Neuronal stem cell (in vitro differentiated cells): ENCODE measurements at regions not wholly inside any gene's neighbourhood (a gene's known extent, or its start where the extent isn't known, plus 50 kb on each side); places are given as distances from the start of the nearest gene placed in this dataset.
A peak's percentile ranks its signal among the peaks of the same experiment; 100 is the strongest.

Source experiments
- DNase-seq: peaks from one replicate; pipeline ENCODE4 v3.0.0-alpha.2; 2013; ENCODE audit warnings: low spot score
- H2AFZ ChIP-seq: one replicate; pipeline ENCODE4 v1.6.1; 2013; ENCODE audit warnings: mild to moderate bottlenecking, low read length, inconsistent platforms
- H2AK5ac ChIP-seq: 2 replicates; pipeline ENCODE4 v1.6.1; 2013; ENCODE audit warnings: low read depth, mild to moderate bottlenecking, inconsistent platforms, low read length, moderate library complexity, mixed read lengths
- H2BK120ac ChIP-seq: 2 replicates; pipeline ENCODE4 v1.6.1; 2013; ENCODE audit warnings: low read depth, mild to moderate bottlenecking, inconsistent platforms, low read length, moderate library complexity, mixed read lengths
- H2BK12ac ChIP-seq: one replicate; pipeline ENCODE4 v1.6.1; 2013; ENCODE audit warnings: low read length, inconsistent platforms
- H2BK15ac ChIP-seq: 2 replicates; pipeline ENCODE4 v1.6.1; 2013; ENCODE audit warnings: mild to moderate bottlenecking, low read length, inconsistent platforms, mixed read lengths
- H2BK5ac ChIP-seq: one replicate; pipeline ENCODE4 v1.6.1; 2013; ENCODE audit warnings: inconsistent platforms, mild to moderate bottlenecking, low read length, moderate library complexity
- H3K14ac ChIP-seq: one replicate; pipeline ENCODE4 v1.6.1; 2013; ENCODE audit warnings: low read length, inconsistent platforms
- H3K18ac ChIP-seq: 2 replicates; pipeline ENCODE4 v1.6.1; 2013; ENCODE audit warnings: low read length, inconsistent platforms
- H3K23ac ChIP-seq: 2 replicates; pipeline ENCODE4 v1.6.1; 2013; ENCODE audit warnings: low read depth, mild to moderate bottlenecking, mixed read lengths, low read length, inconsistent platforms; ENCODE audit not compliant: poor library complexity
- H3K27ac ChIP-seq: replicated peaks from 3 replicates; pipeline ENCODE4 v1.5.1; 2013; ENCODE audit warnings: low read length, inconsistent platforms
- H3K27me3 ChIP-seq, 3 experiments: 2 replicates each; pipeline ENCODE4 v1.6.1; 2013; ENCODE audit warnings: low read length in 3 of 3, mild to moderate bottlenecking in 2 of 3, inconsistent platforms in 1 of 3, low read depth in 1 of 3, mixed read lengths in 1 of 3, moderate library complexity in 1 of 3; ENCODE audit not compliant: control insufficient read depth in 3 of 3, insufficient read depth in 3 of 3
- H3K36me3 ChIP-seq, 2 donors: replicated peaks in 1 of 2; 2 replicates each; pipeline ENCODE4 v1.6.1; 2013; ENCODE audit warnings: low read length in 2 of 2; ENCODE audit not compliant: control insufficient read depth in 2 of 2, insufficient read depth in 2 of 2
- H3K4ac ChIP-seq: 2 replicates; pipeline ENCODE4 v1.6.1; 2013; ENCODE audit warnings: inconsistent platforms, mild to moderate bottlenecking, low read length, moderate library complexity
- H3K4me1 ChIP-seq, 2 donors: 1 replicate in 1 of 2; 2 replicates in 1 of 2; pipeline ENCODE4 v1.6.1; 2013; ENCODE audit warnings: low read length in 2 of 2, low read depth in 1 of 2; ENCODE audit not compliant: control insufficient read depth in 2 of 2, insufficient read depth in 1 of 2
- H3K4me2 ChIP-seq: one replicate; pipeline ENCODE4 v1.6.1; 2013; ENCODE audit warnings: mild to moderate bottlenecking, low read length, inconsistent platforms; ENCODE audit not compliant: insufficient read depth, poor library complexity, severe bottlenecking
- H3K4me3 ChIP-seq, 2 donors: 2 replicates each; pipeline ENCODE4 v1.5.1; 2013; ENCODE audit warnings: low read length in 2 of 2, mild to moderate bottlenecking in 2 of 2, inconsistent platforms in 1 of 2, moderate library complexity in 1 of 2
- H3K79me1 ChIP-seq: one replicate; pipeline ENCODE4 v1.6.1; 2013; ENCODE audit warnings: low read depth, mild to moderate bottlenecking, inconsistent platforms, low read length, moderate library complexity
- H3K9ac ChIP-seq: one replicate; pipeline ENCODE4 v1.6.1; 2013; ENCODE audit warnings: mild to moderate bottlenecking, low read depth, low read length, inconsistent platforms; ENCODE audit not compliant: poor library complexity
- H3K9me3 ChIP-seq, 2 donors: replicated peaks in 1 of 2; 2 replicates each; pipeline versions ENCODE3 to v1.6.1; 2013; ENCODE audit warnings: low read length in 2 of 2, mild to moderate bottlenecking in 2 of 2, inconsistent platforms in 1 of 2, low read depth in 1 of 2, mixed read lengths in 1 of 2, moderate library complexity in 1 of 2; ENCODE audit not compliant: control insufficient read depth in 2 of 2, insufficient read depth in 1 of 2
- H4K8ac ChIP-seq: one replicate; pipeline ENCODE4 v1.6.1; 2013; ENCODE audit warnings: low read depth, mild to moderate bottlenecking, inconsistent platforms, low read length, moderate library complexity
- H4K91ac ChIP-seq: one replicate; pipeline ENCODE4 v1.6.1; 2013; ENCODE audit warnings: low read length, low read depth, mild to moderate bottlenecking, inconsistent platforms; ENCODE audit not compliant: poor library complexity
- WGBS, 2 donors: extraction: QIAGEN DNeasy Blood & Tissue Kit; methylation state at CpG; one replicate each; pipeline ENCODE4 v1.1.7; 2013; ENCODE audit warnings: missing lambda C conversion rate in 2 of 2, mixed read lengths in 1 of 2; ENCODE audit not compliant: insufficient read length in 2 of 2, insufficient replicate concordance in 1 of 2; ENCODE audit errors: extremely low coverage in 2 of 2; 5-methylcytosine and 5-hydroxymethylcytosine counted together

- Histone ChIP-seq H4K91ac (no peak overlapping the region), H2AFZ (no peak overlapping the region), H2AK5ac (no peak overlapping the region), H2BK15ac (no peak overlapping the region), H3K18ac (peak overlapping the region; percentile 2), H2BK5ac (no peak overlapping the region), H4K8ac (no peak overlapping the region), H3K9me3 (peaks cover 0 to 11% of the 10 kb centered on the region in 2 donors), H3K4ac (no peak overlapping the region), H3K36me3 (no peaks in the 10 kb centered on the region), H3K79me1 (no peaks in the 10 kb centered on the region), H3K23ac (no peak overlapping the region), H3K27me3 (no peaks in the 10 kb centered on the region), H3K14ac (no peak overlapping the region), H3K4me3 (no peak overlapping the region), H2BK120ac (no peak overlapping the region), H3K4me1 (no peaks in the 10 kb centered on the region), H2BK12ac (no peak overlapping the region), H3K4me2 (no peak overlapping the region), H3K27ac (no peak overlapping the region), H3K9ac (no peak overlapping the region)
- no peak for DNase-seq
- WGBS, 2 donors = no CpG with 5 or more reads among the region's 3 CpGs
Observed at GRCh38 chr6:137652961-137653705, 158.9 kb upstream of the OLIG3 start.

DNA sequence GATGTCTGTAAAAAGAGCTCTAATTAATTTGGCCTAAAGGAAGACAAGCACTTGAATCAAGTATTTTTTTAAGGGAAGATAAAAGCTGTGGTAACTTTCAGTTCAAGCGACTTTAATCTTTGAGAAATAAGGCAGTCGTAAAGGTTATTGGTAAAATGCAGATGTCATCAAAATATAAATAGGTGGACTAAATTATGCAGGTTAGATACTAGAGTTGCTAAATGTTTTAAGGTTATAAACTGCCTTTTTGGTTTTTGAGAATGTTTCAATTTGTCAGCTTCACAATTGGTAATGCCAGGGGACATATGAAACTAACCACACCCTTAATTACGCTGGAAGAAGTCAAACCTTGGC lies 159.5 kb upstream of the OLIG3 start:
- no peak overlapping the region for H3K18ac ChIP-seq
- H3K14ac ChIP-seq = no peak overlapping the region
- WGBS, 2 donors = no CpG with 5 or more reads among the region's 3 CpGs
- H3K23ac ChIP-seq = no peak overlapping the region
- no peaks in the 10 kb centered on the region for H3K79me1 ChIP-seq
- H2BK5ac ChIP-seq = no peak overlapping the region
- no peak overlapping the region for H2BK120ac ChIP-seq
- no peak overlapping the region for H3K4ac ChIP-seq
- DNase-seq = no peak
- H3K27ac ChIP-seq = no peak overlapping the region
- H3K4me2 ChIP-seq = no peak overlapping the region
- no peak overlapping the region for H4K8ac ChIP-seq
- peaks cover 0 to 11% of the 10 kb centered on the region in 2 donors for H3K9me3 ChIP-seq
- H2AK5ac ChIP-seq = no peak overlapping the region
- H2BK12ac ChIP-seq = no peak overlapping the region
- H2BK15ac ChIP-seq = no peak overlapping the region
- no peak overlapping the region for H3K9ac ChIP-seq
- no peak overlapping the region for H4K91ac ChIP-seq
- H3K4me1 ChIP-seq = no peaks in the 10 kb centered on the region
- no peaks in the 10 kb centered on the region for H3K27me3 ChIP-seq
- H3K36me3 ChIP-seq = no peaks in the 10 kb centered on the region
- H3K4me3 ChIP-seq = no peak overlapping the region
- no peak overlapping the region for H2AFZ ChIP-seq

DNA sequence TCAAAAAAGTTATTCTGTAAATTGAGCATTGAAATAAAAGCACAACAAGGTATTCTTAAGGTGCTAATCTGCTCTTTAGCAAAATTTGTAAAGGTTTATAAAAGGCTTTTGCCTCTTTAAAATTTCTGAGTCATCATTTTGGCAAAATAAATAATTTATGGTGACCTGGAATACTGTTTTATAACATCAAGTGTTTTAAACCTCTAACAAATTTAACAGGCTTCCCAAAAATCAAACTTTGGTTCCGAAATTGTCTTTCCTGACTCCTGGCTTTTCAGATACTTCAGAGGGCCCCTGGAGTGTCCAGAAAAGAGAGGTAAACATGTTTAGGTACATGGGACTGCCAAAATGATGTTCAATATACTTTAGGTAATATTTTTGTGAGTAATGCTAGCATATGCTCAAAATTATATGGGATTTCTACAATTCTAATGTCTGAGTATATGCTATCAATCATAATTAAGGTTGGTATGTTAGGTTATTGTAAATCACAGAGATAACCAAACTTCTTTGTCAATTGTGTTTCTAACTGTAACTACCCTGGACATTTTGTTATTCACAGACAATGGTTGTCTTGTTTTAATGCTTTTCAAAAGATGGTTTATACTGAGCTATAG lies 160.3 kb upstream of the OLIG3 start:
- Histone ChIP-seq H3K4me2 (no peak overlapping the region), H4K91ac (no peak overlapping the region), H3K9me3 (peaks cover 0 to 11% of the 10 kb centered on the region in 2 donors), H3K27me3 (no peaks in the 10 kb centered on the region), H3K4ac (no peak overlapping the region), H3K27ac (no peak overlapping the region), H3K4me3 (no peak overlapping the region), H3K4me1 (no peaks in the 10 kb centered on the region), H3K18ac (no peak overlapping the region), H2AFZ (no peak overlapping the region), H3K23ac (no peak overlapping the region), H2AK5ac (no peak overlapping the region), H2BK120ac (no peak overlapping the region), H3K9ac (no peak overlapping the region), H3K36me3 (no peaks in the 10 kb centered on the region), H3K14ac (no peak overlapping the region), H4K8ac (no peak overlapping the region), H2BK5ac (no peak overlapping the region), H2BK12ac (no peak overlapping the region), H3K79me1 (no peaks in the 10 kb centered on the region), H2BK15ac (no peak overlapping the region)
- WGBS, 2 donors = no CpG with 5 or more reads among the region's 1 CpG
- DNase-seq = no peak

- H2AK5ac ChIP-seq = no peak overlapping the region
- H2BK120ac ChIP-seq = no peak overlapping the region
- H2AFZ ChIP-seq = no peak overlapping the region
- no peaks in the 10 kb centered on the region for H3K79me1 ChIP-seq
- no peak overlapping the region for H3K27ac ChIP-seq
- no peak overlapping the region for H3K23ac ChIP-seq
- no CpG with 5 or more reads among the region's 2 CpGs for WGBS, 2 donors
- H4K8ac ChIP-seq = no peak overlapping the region
- no peak overlapping the region for H2BK5ac ChIP-seq
- no peak overlapping the region for H3K9ac ChIP-seq
- H3K36me3 ChIP-seq = no peaks in the 10 kb centered on the region
- no peak overlapping the region for H3K14ac ChIP-seq
- H3K9me3 ChIP-seq = peaks cover 0 to 11% of the 10 kb centered on the region in 2 donors
- H3K4ac ChIP-seq = no peak overlapping the region
- no peak overlapping the region for H2BK15ac ChIP-seq
- H4K91ac ChIP-seq = no peak overlapping the region
- no peak overlapping the region for H3K4me3 ChIP-seq
- no peak overlapping the region for H2BK12ac ChIP-seq
- no peak overlapping the region for H3K18ac ChIP-seq
- peaks cover 0 to 2% of the 10 kb centered on the region in 2 donors for H3K4me1 ChIP-seq
- H3K27me3 ChIP-seq = no peaks in the 10 kb centered on the region
- DNase-seq = no peak
- H3K4me2 ChIP-seq = no peak overlapping the region
Observed at GRCh38 chr6:137655291-137655690, 161.1 kb upstream of the OLIG3 start.
